SU-DHL-6 (cell line): ENCODE measurements at regions not wholly inside any gene's neighbourhood (a gene's known extent, or its start where the extent isn't known, plus 50 kb on each side); places are given as distances from the start of the nearest gene placed in this dataset.

Experiments
- EZH2phosphoT487 ChIP-seq: fragments of 200-600 bp; sonication (generic), shearing (Covaris generic); conservative IDR thresholded peaks from 2 replicates; pipeline ENCODE4 v1.6.1; 2018; ENCODE audit warnings: mild to moderate bottlenecking, antibody characterized with exemption, low read length, moderate library complexity, mixed read lengths
- TF ChIP-seq, protein P1 (sequence below): fragments of 200-600 bp; sonication (generic); IDR thresholded peaks from one replicate; pipeline ENCODE4 v1.5.1; 2017; ENCODE audit warnings: antibody characterized with exemption, mild to moderate bottlenecking, low read length, moderate library complexity; ENCODE audit not compliant: insufficient read depth, poor library complexity, severe bottlenecking

DNA sequence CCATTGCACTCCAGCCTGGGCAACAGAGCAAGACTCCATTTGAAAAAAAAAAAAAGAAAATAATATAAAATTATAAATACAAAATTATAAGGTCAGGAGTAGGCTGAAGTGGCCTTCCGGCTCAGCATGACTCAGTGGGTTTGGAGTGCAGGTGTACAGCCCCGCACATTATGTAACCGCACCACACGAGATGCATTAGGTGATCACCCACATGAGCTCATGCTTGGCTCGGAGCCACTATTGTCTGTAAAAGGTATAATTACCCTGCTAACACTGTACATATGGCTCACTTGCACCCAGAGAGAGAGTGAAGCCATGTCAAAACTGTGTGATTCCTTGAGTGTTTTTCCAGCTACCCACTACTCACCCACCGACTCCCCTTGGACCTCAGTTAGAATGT is 557.0 kb downstream of the SLC6A15 start:
- TF ChIP-seq, protein P1, sequence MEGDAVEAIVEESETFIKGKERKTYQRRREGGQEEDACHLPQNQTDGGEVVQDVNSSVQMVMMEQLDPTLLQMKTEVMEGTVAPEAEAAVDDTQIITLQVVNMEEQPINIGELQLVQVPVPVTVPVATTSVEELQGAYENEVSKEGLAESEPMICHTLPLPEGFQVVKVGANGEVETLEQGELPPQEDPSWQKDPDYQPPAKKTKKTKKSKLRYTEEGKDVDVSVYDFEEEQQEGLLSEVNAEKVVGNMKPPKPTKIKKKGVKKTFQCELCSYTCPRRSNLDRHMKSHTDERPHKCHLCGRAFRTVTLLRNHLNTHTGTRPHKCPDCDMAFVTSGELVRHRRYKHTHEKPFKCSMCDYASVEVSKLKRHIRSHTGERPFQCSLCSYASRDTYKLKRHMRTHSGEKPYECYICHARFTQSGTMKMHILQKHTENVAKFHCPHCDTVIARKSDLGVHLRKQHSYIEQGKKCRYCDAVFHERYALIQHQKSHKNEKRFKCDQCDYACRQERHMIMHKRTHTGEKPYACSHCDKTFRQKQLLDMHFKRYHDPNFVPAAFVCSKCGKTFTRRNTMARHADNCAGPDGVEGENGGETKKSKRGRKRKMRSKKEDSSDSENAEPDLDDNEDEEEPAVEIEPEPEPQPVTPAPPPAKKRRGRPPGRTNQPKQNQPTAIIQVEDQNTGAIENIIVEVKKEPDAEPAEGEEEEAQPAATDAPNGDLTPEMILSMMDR: no peak
- no peak for TF ChIP-seq EZH2phosphoT487
